Keratinocyte (primary cell): ENCODE measurements at regions not wholly inside any gene's neighbourhood (a gene's known extent, or its start where the extent isn't known, plus 50 kb on each side); places are given as distances from the start of the nearest gene placed in this dataset.

Experiments
- DNase-seq: peaks from one replicate; pipeline ENCODE4 v3.0.0-alpha.2; 2011; ENCODE audit warnings: low read depth, missing footprints, low spot score
- FAIRE-seq: peaks from 2 replicates; lab custom pipeline; 2011; peaks lifted over from hg19 to GRCh38; lab: Jason Lieb, UNC
- H2AFZ ChIP-seq: 2 replicates; pipeline ENCODE4 v1.6.0; 2012; ENCODE audit warnings: low read length, control low read depth, inconsistent platforms; ENCODE audit not compliant: control insufficient read depth
- H3K27ac ChIP-seq: 2 replicates; pipeline ENCODE4 v1.5.1; 2011; ENCODE audit warnings: low read length; ENCODE audit not compliant: control insufficient read depth, insufficient read depth
- H3K27me3 ChIP-seq: 3 replicates; pipeline ENCODE4 v1.6.0; 2011; ENCODE audit warnings: low read length; ENCODE audit not compliant: control insufficient read depth, insufficient read depth; ENCODE audit errors: extremely low read depth
- H3K36me3 ChIP-seq, 2 experiments: 2 replicates in 1 of 2; 3 replicates in 1 of 2; pipeline ENCODE4 v1.5.1; 2011; ENCODE audit warnings: low read length in 2 of 2, mild to moderate bottlenecking in 1 of 2; ENCODE audit not compliant: control insufficient read depth in 2 of 2, insufficient read depth in 2 of 2; ENCODE audit errors: extremely low read depth in 1 of 2
- H3K4me1 ChIP-seq: 3 replicates; pipeline ENCODE4 v1.5.1; 2011; ENCODE audit warnings: low read length; ENCODE audit not compliant: control insufficient read depth, insufficient read depth; ENCODE audit errors: extremely low read depth
- H3K4me2 ChIP-seq: 3 replicates; pipeline ENCODE4 v1.6.0; 2011; ENCODE audit warnings: low read depth, low read length; ENCODE audit not compliant: control insufficient read depth, insufficient read depth; ENCODE audit errors: extremely low read depth
- H3K4me3 ChIP-seq, 3 experiments: fragments of 200-600 bp in 1 of 3; sonication (generic) in 1 of 3; 2 replicates in 2 of 3; 3 replicates in 1 of 3; pipeline ENCODE4 v1.5.1; 2011 to 2016; ENCODE audit warnings: low read length in 3 of 3, mild to moderate bottlenecking in 3 of 3, control low read depth in 2 of 3, inconsistent platforms in 1 of 3, low read depth in 1 of 3, mixed read lengths in 1 of 3, mixed run types in 1 of 3, moderate library complexity in 1 of 3; ENCODE audit not compliant: control insufficient read depth in 2 of 3, insufficient read depth in 2 of 3; ENCODE audit errors: extremely low read depth in 1 of 3
- H3K79me2 ChIP-seq: 2 replicates; pipeline ENCODE4 v1.6.0; 2012; ENCODE audit warnings: low read length; ENCODE audit not compliant: control insufficient read depth, insufficient read depth
- H3K9ac ChIP-seq: 3 replicates; pipeline ENCODE4 v1.6.0; 2011; ENCODE audit warnings: low read length; ENCODE audit not compliant: control insufficient read depth, insufficient read depth; ENCODE audit errors: extremely low read depth
- H3K9me1 ChIP-seq: 3 replicates; pipeline ENCODE4 v1.6.0; 2011; ENCODE audit warnings: low read length; ENCODE audit not compliant: control insufficient read depth, insufficient read depth; ENCODE audit errors: extremely low read depth
- H3K9me3 ChIP-seq: 2 replicates; pipeline ENCODE4 v1.5.1; 2012; ENCODE audit warnings: low read depth, low read length; ENCODE audit not compliant: control insufficient read depth
- H4K20me1 ChIP-seq: 3 replicates; pipeline ENCODE4 v1.6.0; 2011; ENCODE audit warnings: low read length; ENCODE audit not compliant: control insufficient read depth, insufficient read depth; ENCODE audit errors: extremely low read depth
- CTCF ChIP-seq, 3 experiments: IDR thresholded peaks in 1 of 3; conservative IDR thresholded peaks in 1 of 3; optimal IDR thresholded peaks in 1 of 3; 2 replicates in 2 of 3; 3 replicates in 1 of 3; pipeline versions ENCODE3 to v1.5.1; 2011; ENCODE audit warnings: low read length in 3 of 3, mild to moderate bottlenecking in 3 of 3, moderate library complexity in 2 of 3, control low read depth in 1 of 3, inconsistent platforms in 1 of 3; ENCODE audit not compliant: insufficient read depth in 2 of 3; ENCODE audit errors: extremely low read depth in 1 of 3
- EZH2 ChIP-seq: IDR thresholded peaks from one replicate; pipeline ENCODE4 v1.6.1; 2012; ENCODE audit warnings: inconsistent platforms, mild to moderate bottlenecking, low read length, moderate library complexity
- dilution Hi-C: fragments of 300-500 bp; cut with MboI; formaldehyde crosslinking; loops from one replicate; pipeline ENCODE4 v1.7.0; 2020; ENCODE audit warnings: low sequenced_read_pairs; ENCODE audit not compliant: extremely low pct_ligation_motif_present

- FAIRE-seq: no peak
- no peak overlapping the region for H2AFZ ChIP-seq
- no peak for DNase-seq
- no peak overlapping the region for H3K9ac ChIP-seq
- H3K4me2 ChIP-seq: no peak overlapping the region
- no peaks in the 10 kb centered on the region for H3K4me1 ChIP-seq
- no peak overlapping the region for H3K4me3 ChIP-seq
- H3K9me1 ChIP-seq: no peaks in the 10 kb centered on the region
- no peaks in the 10 kb centered on the region for H4K20me1 ChIP-seq
- H3K27ac ChIP-seq: no peak overlapping the region
- H3K9me3 ChIP-seq: no peaks in the 10 kb centered on the region
- H3K79me2 ChIP-seq: no peaks in the 10 kb centered on the region
- no peaks in the 10 kb centered on the region for H3K27me3 ChIP-seq
- H3K36me3 ChIP-seq: no peaks in the 10 kb centered on the region
- dilution Hi-C loops: no loop called here
- TF ChIP-seq CTCF (optimal IDR thresholded peaks at IDR 0.05 in 1 of 3, IDR thresholded peaks at IDR 0.05 in 1 of 3, conservative IDR thresholded peaks at IDR 0.05 in 1 of 3; ENCODE audit: extremely low read depth in 1 of 3, insufficient read depth in 2 of 3, low read length in 3 of 3) (no peak), EZH2 (no peak)
These were observed 97.8 kb upstream of the PMAIP1 start for GRCh38 chr18:59802031-59802430.

- Histone ChIP-seq H3K36me3 (no peaks in the 10 kb centered on the region), H2AFZ (no peak overlapping the region), H3K4me1 (no peaks in the 10 kb centered on the region), H3K9me3 (no peaks in the 10 kb centered on the region), H3K4me3 (no peak overlapping the region), H3K4me2 (no peak overlapping the region), H3K27me3 (no peaks in the 10 kb centered on the region), H3K79me2 (no peaks in the 10 kb centered on the region), H3K27ac (no peak overlapping the region), H3K9me1 (no peaks in the 10 kb centered on the region), H3K9ac (no peak overlapping the region), H4K20me1 (no peaks in the 10 kb centered on the region)
- no peak for TF ChIP-seq CTCF (optimal IDR thresholded peaks at IDR 0.05 in 1 of 3, IDR thresholded peaks at IDR 0.05 in 1 of 3, conservative IDR thresholded peaks at IDR 0.05 in 1 of 3; ENCODE audit: extremely low read depth in 1 of 3, insufficient read depth in 2 of 3, low read length in 3 of 3)
- no peak for TF ChIP-seq EZH2
- DNase-seq (no peak), FAIRE-seq (no peak)
- dilution Hi-C loops: no loop called here
These were observed 98.2 kb upstream of the PMAIP1 start for GRCh38 chr18:59801576-59801975.
